Lung (tissue), 11 donors: ENCODE measurements at regions not wholly inside any gene's neighbourhood (a gene's known extent, or its start where the extent isn't known, plus 50 kb on each side); places are given as distances from the start of the nearest gene placed in this dataset.

Experiments used
- ATAC-seq: fragments of 200-7000 bp; cut with Tn5 transposase; one replicate; pipeline ENCODE4 v1.9.1; 2020; ENCODE audit warnings: moderate number of reproducible peaks; ENCODE audit not compliant: insufficient read depth, low FRiP score
- DNase-seq, 3 donors: peaks; one replicate each; pipeline ENCODE4 v3.0.0-alpha.2; 2013 to 2017
- H3K27ac ChIP-seq, 2 donors: one replicate each; pipeline ENCODE4 v1.5.1; 2013; ENCODE audit warnings: mild to moderate bottlenecking in 2 of 2, moderate library complexity in 2 of 2, control low read depth in 1 of 2, inconsistent platforms in 1 of 2, low read depth in 1 of 2, low read length in 1 of 2
- H3K27me3 ChIP-seq, 3 donors: one replicate each; pipeline ENCODE4 v1.5.1; 2013; ENCODE audit warnings: low read length in 2 of 3; ENCODE audit not compliant: control insufficient read depth in 3 of 3, insufficient read depth in 3 of 3
- H3K36me3 ChIP-seq, 4 donors: one replicate each; pipeline ENCODE4 v1.5.1; 2013; ENCODE audit warnings: low read length in 4 of 4, mild to moderate bottlenecking in 1 of 4, moderate library complexity in 1 of 4; ENCODE audit not compliant: control insufficient read depth in 4 of 4, insufficient read depth in 4 of 4
- H3K4me1 ChIP-seq, 5 donors: one replicate each; pipeline ENCODE4 v1.5.1; 2013; ENCODE audit warnings: low read length in 5 of 5, mild to moderate bottlenecking in 2 of 5, moderate library complexity in 1 of 5; ENCODE audit not compliant: control insufficient read depth in 5 of 5, insufficient read depth in 5 of 5
- H3K4me3 ChIP-seq: one replicate; pipeline ENCODE4 v1.5.1; 2013; ENCODE audit warnings: mild to moderate bottlenecking, control low read depth, moderate library complexity
- H3K9ac ChIP-seq, 2 donors: one replicate each; pipeline ENCODE4 v1.5.1; 2013; ENCODE audit warnings: low read length in 2 of 2, control low read depth in 1 of 2; ENCODE audit not compliant: insufficient read depth in 1 of 2
- H3K9me3 ChIP-seq, 4 donors: one replicate each; pipeline ENCODE4 v1.5.1; 2013; ENCODE audit warnings: low read length in 3 of 4, mild to moderate bottlenecking in 1 of 4, moderate library complexity in 1 of 4; ENCODE audit not compliant: control insufficient read depth in 4 of 4, insufficient read depth in 3 of 4
- WGBS, 2 donors: extraction: QIAGEN DNeasy Blood & Tissue Kit; methylation state at CpG; one replicate each; pipeline ENCODE4 v1.1.7; 2013; 5-methylcytosine and 5-hydroxymethylcytosine counted together
- TF ChIP-seq, protein P1 (sequence below): IDR thresholded peaks from 2 replicates; pipeline ENCODE4 v1.5.1; 2012; ENCODE audit warnings: mild to moderate bottlenecking; ENCODE audit errors: control extremely low read depth, extremely low read depth
- donor health status: control.
- donor health status: control.
- donor health status: Bipolar disorder and iron deficiency.
- donor health status: healthy.
- donor health status: DM: yes; HTN: yes; CAD: no.

DNA sequence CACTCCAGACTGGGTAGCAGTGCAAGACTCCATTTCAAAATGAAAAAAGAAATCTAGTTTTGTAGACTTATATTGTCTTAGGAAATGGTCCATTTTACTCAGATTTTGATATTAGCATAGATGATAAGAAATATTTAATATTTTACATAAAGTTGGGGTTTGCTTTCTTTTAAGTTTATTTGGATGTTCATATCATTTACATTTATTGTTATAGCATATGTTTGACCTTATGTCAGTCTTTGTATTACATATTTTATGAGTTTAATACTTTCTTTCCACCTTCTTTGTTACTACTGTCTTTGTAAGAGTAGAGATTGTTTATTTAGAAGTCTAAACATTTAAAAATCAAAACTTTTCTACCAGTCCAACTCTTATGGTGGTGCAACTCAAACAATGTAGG lies 162.7 kb upstream of the OTX2 start:
- H3K9me3 ChIP-seq = peaks cover 0 to 1% (median 0%) of the 10 kb centered on the region in 4 donors

GRCh38 chr14:56964895-56965294 lies 154.6 kb upstream of the OTX2 start:
- Histone ChIP-seq H3K36me3 (no peaks in the 10 kb centered on the region), H3K9ac (no peak overlapping the region), H3K4me3 (no peak overlapping the region), H3K27ac (no peak overlapping the region), H3K4me1 (no peaks in the 10 kb centered on the region), H3K9me3 (no peaks in the 10 kb centered on the region), H3K27me3 (no peaks in the 10 kb centered on the region)
- 69 to 77% methylated on average over 5 of the region's 5 CpGs for WGBS, 2 donors
- TF ChIP-seq, protein P1, sequence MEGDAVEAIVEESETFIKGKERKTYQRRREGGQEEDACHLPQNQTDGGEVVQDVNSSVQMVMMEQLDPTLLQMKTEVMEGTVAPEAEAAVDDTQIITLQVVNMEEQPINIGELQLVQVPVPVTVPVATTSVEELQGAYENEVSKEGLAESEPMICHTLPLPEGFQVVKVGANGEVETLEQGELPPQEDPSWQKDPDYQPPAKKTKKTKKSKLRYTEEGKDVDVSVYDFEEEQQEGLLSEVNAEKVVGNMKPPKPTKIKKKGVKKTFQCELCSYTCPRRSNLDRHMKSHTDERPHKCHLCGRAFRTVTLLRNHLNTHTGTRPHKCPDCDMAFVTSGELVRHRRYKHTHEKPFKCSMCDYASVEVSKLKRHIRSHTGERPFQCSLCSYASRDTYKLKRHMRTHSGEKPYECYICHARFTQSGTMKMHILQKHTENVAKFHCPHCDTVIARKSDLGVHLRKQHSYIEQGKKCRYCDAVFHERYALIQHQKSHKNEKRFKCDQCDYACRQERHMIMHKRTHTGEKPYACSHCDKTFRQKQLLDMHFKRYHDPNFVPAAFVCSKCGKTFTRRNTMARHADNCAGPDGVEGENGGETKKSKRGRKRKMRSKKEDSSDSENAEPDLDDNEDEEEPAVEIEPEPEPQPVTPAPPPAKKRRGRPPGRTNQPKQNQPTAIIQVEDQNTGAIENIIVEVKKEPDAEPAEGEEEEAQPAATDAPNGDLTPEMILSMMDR = no peak
- ATAC-seq (no peak), DNase-seq (no peak)

More for the DNA sequence above, 162.7 kb upstream of the OTX2 start:
- Histone ChIP-seq H3K4me3 (no peak overlapping the region), H3K27ac (no peak overlapping the region), H3K27me3 (no peaks in the 10 kb centered on the region), H3K4me1 (no peaks in the 10 kb centered on the region), H3K9ac (no peak overlapping the region), H3K36me3 (no peaks in the 10 kb centered on the region)
- no peak for DNase-seq
- no peak for ATAC-seq
- TF ChIP-seq, protein P1 = no peak

- Histone ChIP-seq H3K9ac (no peak overlapping the region), H3K36me3 (no peaks in the 10 kb centered on the region), H3K4me3 (no peak overlapping the region), H3K27ac (no peak overlapping the region), H3K27me3 (no peaks in the 10 kb centered on the region), H3K9me3 (no peaks in the 10 kb centered on the region), H3K4me1 (no peaks in the 10 kb centered on the region)
- ATAC-seq = no peak
- WGBS, 2 donors = 79 to 90% methylated on average over 6 of the region's 6 CpGs
- TF ChIP-seq, protein P1 = no peak
- DNase-seq = no peak
Observed at GRCh38 chr14:56963381-56963780, 153.1 kb upstream of the OTX2 start.

DNA sequence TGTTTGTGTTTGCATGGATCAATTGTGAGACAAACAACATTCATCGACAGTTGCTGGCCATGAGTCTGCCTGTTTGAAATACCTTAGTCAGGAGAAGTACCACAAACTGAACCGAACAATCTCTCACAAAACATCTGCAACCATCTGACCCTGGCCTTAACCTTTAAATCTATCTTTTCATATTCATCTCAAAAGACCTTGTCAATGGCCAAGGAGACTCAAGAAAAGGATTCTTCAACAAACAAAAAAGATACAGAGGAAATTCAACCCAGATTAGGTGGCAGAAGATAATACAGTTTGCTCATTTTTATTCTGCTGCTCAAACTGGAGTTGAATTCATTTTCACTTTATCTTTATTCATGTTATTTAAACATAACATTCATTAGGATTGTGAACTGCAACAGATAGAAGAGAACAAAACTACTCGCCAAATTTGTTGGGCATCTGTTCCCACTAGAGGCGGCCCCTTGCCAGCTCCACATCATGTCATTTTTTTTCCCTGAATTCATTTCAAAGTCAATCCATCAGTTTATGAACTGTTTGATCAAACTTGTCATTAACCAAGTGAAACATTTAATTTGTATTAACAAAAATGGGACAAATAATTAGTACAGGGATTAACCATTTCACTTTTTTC lies 152.3 kb upstream of the OTX2 start:
- no peaks in the 10 kb centered on the region for H3K27me3 ChIP-seq
- no peak overlapping the region for H3K27ac ChIP-seq
- no peak overlapping the region for H3K4me3 ChIP-seq
- ATAC-seq (no peak), DNase-seq (no peak)
- no peaks in the 10 kb centered on the region for H3K9me3 ChIP-seq
- TF ChIP-seq, protein P1 = no peak
- H3K9ac ChIP-seq = no peak overlapping the region
- no peaks in the 10 kb centered on the region for H3K36me3 ChIP-seq
- no peaks in the 10 kb centered on the region for H3K4me1 ChIP-seq
- 73 to 81% methylated on average over 4 of the region's 4 CpGs for WGBS, 2 donors
